CD4-positive, alpha-beta T cell (primary cell): ENCODE measurements at regions not wholly inside any gene's neighbourhood (a gene's known extent, or its start where the extent isn't known, plus 50 kb on each side); places are given as distances from the start of the nearest gene placed in this dataset.

ENCODE experiments used
- ATAC-seq: fragments of 200-7000 bp; cut with Tn5 transposase; one replicate; pipeline ENCODE4 v1.10.0; 2022; ENCODE audit warnings: mild to moderate bottlenecking; ENCODE audit not compliant: poor library complexity
- CTCF ChIA-PET: fragments of 350-600 bp; sonication (Branson Sonifier 250); formaldehyde crosslinking; loops from one replicate; lab custom pipeline; 2021; ENCODE audit warnings: antibody characterized with exemption, inconsistent platforms; lab: Charles Lee
- POLR2A ChIA-PET: fragments of 350-600 bp; sonication (Branson Sonifier 250); formaldehyde crosslinking; loops from one replicate; lab custom pipeline; 2021; ENCODE audit warnings: antibody characterized with exemption, inconsistent platforms; lab: Charles Lee
- DNase-seq, 14 experiments: peaks; one replicate each; pipeline ENCODE4 v3.0.0-alpha.2; 2013 to 2020; ENCODE audit warnings: mixed read lengths in 2 of 14
- H3K27ac ChIP-seq, 2 donors: one replicate each; pipeline versions ENCODE4 v1.5.1 to v1.7.0; 2013; ENCODE audit warnings: low read length in 2 of 2, low read depth in 1 of 2, mild to moderate bottlenecking in 1 of 2
- H3K27me3 ChIP-seq, 2 experiments: 1 replicate in 1 of 2; 2 replicates in 1 of 2; pipeline versions ENCODE4 v1.6.1 to v1.7.0; 2013; ENCODE audit warnings: low read length in 2 of 2, control low read depth in 1 of 2, mild to moderate bottlenecking in 1 of 2, moderate library complexity in 1 of 2; ENCODE audit not compliant: insufficient read depth in 2 of 2, control insufficient read depth in 1 of 2
- H3K36me3 ChIP-seq: one replicate; pipeline ENCODE4 v1.6.1; 2013; ENCODE audit warnings: low read length, control low read depth; ENCODE audit not compliant: insufficient read depth
- H3K4me1 ChIP-seq: one replicate; pipeline ENCODE4 v1.6.1; 2013; ENCODE audit warnings: low read length, control low read depth; ENCODE audit not compliant: insufficient read depth
- H3K4me3 ChIP-seq: one replicate; pipeline ENCODE4 v1.5.1; 2013; ENCODE audit warnings: mild to moderate bottlenecking, low read length, moderate library complexity
- H3K9me3 ChIP-seq, 2 experiments: 1 replicate in 1 of 2; 2 replicates in 1 of 2; pipeline versions ENCODE4 v1.6.1 to v1.7.0; 2013; ENCODE audit warnings: low read length in 2 of 2, mild to moderate bottlenecking in 2 of 2, control low read depth in 1 of 2, moderate library complexity in 1 of 2; ENCODE audit not compliant: control insufficient read depth in 1 of 2, insufficient read depth in 1 of 2
- H3K27ac Mint-ChIP-seq: one replicate; pipeline ENCODE4 v1.8.0; 2020; ENCODE audit warnings: mixed read lengths
- H3K27me3 Mint-ChIP-seq: one replicate; pipeline ENCODE4 v1.8.0; 2021; ENCODE audit warnings: mixed read lengths
- H3K36me3 Mint-ChIP-seq: one replicate; pipeline ENCODE4 v1.8.0; 2021; ENCODE audit warnings: low read depth, mixed read lengths
- H3K4me1 Mint-ChIP-seq: one replicate; pipeline ENCODE4 v1.8.0; 2021; ENCODE audit warnings: low read depth, mixed read lengths
- H3K4me3 Mint-ChIP-seq: one replicate; pipeline ENCODE4 v1.8.0; 2020; ENCODE audit warnings: mild to moderate bottlenecking, mixed read lengths
- H3K9me3 Mint-ChIP-seq: one replicate; pipeline ENCODE4 v1.8.0; 2020; ENCODE audit warnings: mixed read lengths
- CTCF ChIP-seq: fragments of 200-600 bp; IDR thresholded peaks from one replicate; pipeline ENCODE4 v1.8.0; 2022; ENCODE audit warnings: antibody characterized with exemption, mild to moderate bottlenecking
- intact Hi-C, 2 experiments: fragments of 100-400 bp; cut with DNase I in 1 of 2; cut with micrococcal nuclease in 1 of 2; formaldehyde crosslinking; loops; one replicate each; pipeline versions ENCODE4 v1.15.1 to v1.9.0; 2023 to 2025; cut with DNase I, micrococcal nuclease

- Mint-ChIP-seq H3K4me1 (no peaks in the 10 kb centered on the region), H3K9me3 (no peaks in the 10 kb centered on the region), H3K4me3 (no peak overlapping the region), H3K36me3 (no peaks in the 10 kb centered on the region), H3K27me3 (no peaks in the 10 kb centered on the region), H3K27ac (no peak overlapping the region)
- no peak for ATAC-seq
- no peak for DNase-seq
- intact Hi-C loops = no loop called here
- no peak overlapping the region for H3K27ac ChIP-seq
- ChIA-PET POLR2A (no interaction called here), CTCF (no interaction called here)
- H3K4me1 ChIP-seq = no peaks in the 10 kb centered on the region
- H3K36me3 ChIP-seq = no peaks in the 10 kb centered on the region
- H3K9me3 ChIP-seq = peaks cover 0 to 4% of the 10 kb centered on the region in 2 experiments
- no peak for TF ChIP-seq CTCF
- no peaks in the 10 kb centered on the region for H3K27me3 ChIP-seq
- no peak overlapping the region for H3K4me3 ChIP-seq
These were observed 97.5 kb upstream of the RPS23 start for GRCh38 chr5:82375488-82376244.

GRCh38 chr5:82374637-82375036 lies 96.5 kb upstream of the RPS23 start:
- no peak for ATAC-seq
- Histone ChIP-seq H3K36me3 (no peaks in the 10 kb centered on the region), H3K27ac (no peak overlapping the region), H3K4me1 (no peaks in the 10 kb centered on the region), H3K27me3 (no peaks in the 10 kb centered on the region), H3K9me3 (peaks cover 0 to under 1% of the 10 kb centered on the region in 2 experiments), H3K4me3 (no peak overlapping the region)
- Mint-ChIP-seq H3K27ac (no peak overlapping the region), H3K27me3 (no peaks in the 10 kb centered on the region), H3K4me1 (no peaks in the 10 kb centered on the region), H3K9me3 (no peaks in the 10 kb centered on the region), H3K36me3 (no peaks in the 10 kb centered on the region), H3K4me3 (no peak overlapping the region)
- intact Hi-C loops = no loop called here
- ChIA-PET POLR2A (no interaction called here), CTCF (no interaction called here)
- no peak for TF ChIP-seq CTCF
- no peak for DNase-seq

GRCh38 chr5:82367930-82368329 lies 89.8 kb upstream of the RPS23 start:
- Histone ChIP-seq H3K4me3 (no peak overlapping the region), H3K9me3 (no peaks in the 10 kb centered on the region), H3K27me3 (peaks cover 0 to 3% of the 10 kb centered on the region in 2 experiments), H3K27ac (no peak overlapping the region), H3K36me3 (no peaks in the 10 kb centered on the region), H3K4me1 (no peaks in the 10 kb centered on the region)
- H3K36me3 Mint-ChIP-seq = no peaks in the 10 kb centered on the region
- no peak for DNase-seq
- no peak for ATAC-seq
- POLR2A ChIA-PET = interaction anchor here (0.6 kb wide), 1 partner anchor 709 kb away, joined by 3 read pairs; the partner anchor contains the start of genes TMEM167A and XRCC4
- CTCF ChIA-PET = no interaction called here
- intact Hi-C loops = no loop called here
- H3K27ac Mint-ChIP-seq = no peak overlapping the region
- H3K9me3 Mint-ChIP-seq = no peaks in the 10 kb centered on the region
- TF ChIP-seq CTCF = no peak
- no peaks in the 10 kb centered on the region for H3K4me1 Mint-ChIP-seq
- no peaks in the 10 kb centered on the region for H3K27me3 Mint-ChIP-seq
- no peak overlapping the region for H3K4me3 Mint-ChIP-seq
